ENCODE measurements at regions not wholly inside any gene's neighbourhood (a gene's known extent, or its start where the extent isn't known, plus 50 kb on each side); places are given as distances from the start of the nearest gene placed in this dataset.

DNA sequence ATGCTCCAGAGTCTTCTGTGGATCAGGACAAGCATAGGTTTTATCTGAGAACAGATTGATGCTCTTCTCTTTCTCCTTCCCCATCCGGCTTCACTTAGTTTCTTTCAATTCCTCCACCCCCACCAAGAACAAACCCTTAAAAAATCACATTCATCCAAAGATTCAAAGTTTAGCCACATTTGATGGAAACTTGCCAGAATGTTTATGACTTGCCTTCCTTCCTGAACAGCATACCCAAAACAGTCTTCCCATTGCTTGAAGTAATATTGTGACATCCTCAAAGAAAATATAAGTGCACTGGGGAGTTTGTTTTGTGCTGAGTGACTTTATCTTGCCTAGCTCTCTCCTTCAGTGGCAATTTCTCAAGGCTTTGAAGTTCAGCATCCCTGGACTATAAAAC lies 83.0 kb downstream of the MAGEB17 start:
- TF ChIP-seq POLR2A (IDR thresholded peaks at IDR 0.05), result no peak
- TF ChIP-seq CTCF (IDR thresholded peaks at IDR 0.05), result no peak

Data from Peyer's patch (tissue), 4 donors.